NT2/D1 (cell line): ENCODE measurements at regions not wholly inside any gene's neighbourhood (a gene's known extent, or its start where the extent isn't known, plus 50 kb on each side); places are given as distances from the start of the nearest gene placed in this dataset.

Source experiments
- SUZ12 ChIP-seq: IDR thresholded peaks from 2 replicates; pipeline ENCODE4 v1.6.1; 2011; ENCODE audit not compliant: insufficient read length, insufficient read depth; ENCODE audit errors: extremely low read depth
- YY1 ChIP-seq: IDR thresholded peaks from 2 replicates; pipeline ENCODE4 v1.6.1; 2011; ENCODE audit not compliant: insufficient read length, insufficient read depth
- ZNF274 ChIP-seq: IDR thresholded peaks from 2 replicates; pipeline ENCODE4 v1.6.1; 2011; ENCODE audit warnings: mild to moderate bottlenecking, low read depth, low read length

- no peak for TF ChIP-seq YY1
- no peak for TF ChIP-seq SUZ12
- no peak for TF ChIP-seq ZNF274
Measured at GRCh38 chr5:98363157-98363556, 410.3 kb upstream of the RGMB start.
